ENCODE measurements at regions not wholly inside any gene's neighbourhood (a gene's known extent, or its start where the extent isn't known, plus 50 kb on each side); places are given as distances from the start of the nearest gene placed in this dataset.

GRCh38 chr13:33697926-33698325 is 120.0 kb upstream of the RFC3 start:
- H3K4me3 ChIP-seq (ENCODE audit: control insufficient read depth, low read depth, low read length) = no peak overlapping the region
- DNase-seq (ENCODE audit: low read depth) = no peak
- TF ChIP-seq CTCF (conservative IDR thresholded peaks at IDR 0.05; ENCODE audit: control insufficient read depth, insufficient read depth, low read depth, low read length) = no peak

DNA sequence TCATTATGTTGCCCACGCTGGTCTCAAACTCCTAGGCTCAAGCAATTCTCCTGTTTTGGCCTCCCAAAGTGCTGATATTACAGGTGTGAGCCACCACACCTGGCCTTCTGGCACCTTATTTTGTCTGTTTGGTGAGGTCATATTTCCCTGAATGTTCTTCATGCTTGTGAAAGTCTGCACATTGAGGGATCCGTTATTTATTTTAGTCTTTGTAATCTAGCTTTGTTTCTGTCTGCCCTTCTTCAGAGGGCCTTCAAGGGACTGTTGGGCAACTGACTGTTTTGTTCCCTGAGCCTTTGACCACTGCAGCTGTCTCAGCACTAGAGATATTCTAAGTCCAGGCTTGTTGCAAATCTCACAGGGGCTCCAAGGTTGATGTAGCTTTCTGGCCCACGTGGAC is 110.5 kb upstream of the RFC3 start:
- no peak overlapping the region for H3K4me3 ChIP-seq (ENCODE audit: control insufficient read depth, low read depth, low read length)
- TF ChIP-seq CTCF (conservative IDR thresholded peaks at IDR 0.05; ENCODE audit: control insufficient read depth, insufficient read depth, low read depth, low read length) = no peak
- no peak for DNase-seq (ENCODE audit: low read depth)

- TF ChIP-seq CTCF (conservative IDR thresholded peaks at IDR 0.05; ENCODE audit: control insufficient read depth, insufficient read depth, low read depth, low read length) = no peak
- no peak for DNase-seq (ENCODE audit: low read depth)
- H3K4me3 ChIP-seq (ENCODE audit: control insufficient read depth, low read depth, low read length) = no peak overlapping the region
Observed at GRCh38 chr13:33710924-33711323, 107.0 kb upstream of the RFC3 start.

DNA sequence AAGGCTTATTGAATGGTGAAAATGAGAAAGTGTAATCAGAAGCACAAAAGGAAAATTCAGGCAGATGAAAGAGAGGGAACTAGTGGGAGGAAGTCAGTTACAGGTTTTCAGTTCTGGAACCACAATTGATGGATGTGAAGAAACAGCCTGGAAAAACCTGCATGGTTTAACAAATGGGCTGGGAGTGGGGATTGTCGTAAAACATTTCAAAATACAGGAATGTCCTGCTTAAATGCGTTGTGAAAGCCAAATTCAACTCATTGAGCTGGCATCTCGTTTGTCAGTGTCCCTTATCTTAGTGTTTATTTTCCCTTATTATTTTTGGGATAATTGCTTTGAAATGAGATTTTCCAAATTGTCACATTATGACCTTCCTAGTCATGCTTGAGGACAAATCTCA is 106.5 kb upstream of the RFC3 start:
- DNase-seq (ENCODE audit: low read depth) = no peak
- TF ChIP-seq CTCF (conservative IDR thresholded peaks at IDR 0.05; ENCODE audit: control insufficient read depth, insufficient read depth, low read depth, low read length) = no peak
- H3K4me3 ChIP-seq (ENCODE audit: control insufficient read depth, low read depth, low read length) = no peak overlapping the region

- no peak for DNase-seq (ENCODE audit: low read depth)
- TF ChIP-seq CTCF (conservative IDR thresholded peaks at IDR 0.05; ENCODE audit: control insufficient read depth, insufficient read depth, low read depth, low read length) = no peak
- no peak overlapping the region for H3K4me3 ChIP-seq (ENCODE audit: control insufficient read depth, low read depth, low read length)
Observed at GRCh38 chr13:33717775-33718174, 100.2 kb upstream of the RFC3 start.

DNA sequence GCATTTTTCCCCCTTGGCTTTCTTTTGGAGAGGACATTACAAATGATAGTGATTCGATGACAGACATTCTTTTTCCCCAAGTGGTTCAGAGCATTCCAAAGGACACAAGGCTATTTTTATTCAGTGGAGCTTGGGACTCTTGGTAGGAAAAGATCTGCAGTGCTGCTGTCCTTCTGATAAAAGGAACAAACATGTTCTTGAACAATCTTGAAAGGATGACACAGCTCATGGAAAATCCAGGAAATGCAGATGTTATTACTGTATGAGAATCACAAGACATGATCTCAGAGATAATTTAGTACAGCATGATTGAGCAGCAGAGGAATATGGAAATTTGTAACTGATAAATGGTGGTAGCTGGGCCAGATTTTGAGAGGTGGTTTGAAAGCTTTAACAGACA is 96.2 kb upstream of the RFC3 start:
- TF ChIP-seq CTCF (conservative IDR thresholded peaks at IDR 0.05; ENCODE audit: control insufficient read depth, insufficient read depth, low read depth, low read length) = no peak
- peak; percentile 62 for DNase-seq (ENCODE audit: low read depth)

DNA sequence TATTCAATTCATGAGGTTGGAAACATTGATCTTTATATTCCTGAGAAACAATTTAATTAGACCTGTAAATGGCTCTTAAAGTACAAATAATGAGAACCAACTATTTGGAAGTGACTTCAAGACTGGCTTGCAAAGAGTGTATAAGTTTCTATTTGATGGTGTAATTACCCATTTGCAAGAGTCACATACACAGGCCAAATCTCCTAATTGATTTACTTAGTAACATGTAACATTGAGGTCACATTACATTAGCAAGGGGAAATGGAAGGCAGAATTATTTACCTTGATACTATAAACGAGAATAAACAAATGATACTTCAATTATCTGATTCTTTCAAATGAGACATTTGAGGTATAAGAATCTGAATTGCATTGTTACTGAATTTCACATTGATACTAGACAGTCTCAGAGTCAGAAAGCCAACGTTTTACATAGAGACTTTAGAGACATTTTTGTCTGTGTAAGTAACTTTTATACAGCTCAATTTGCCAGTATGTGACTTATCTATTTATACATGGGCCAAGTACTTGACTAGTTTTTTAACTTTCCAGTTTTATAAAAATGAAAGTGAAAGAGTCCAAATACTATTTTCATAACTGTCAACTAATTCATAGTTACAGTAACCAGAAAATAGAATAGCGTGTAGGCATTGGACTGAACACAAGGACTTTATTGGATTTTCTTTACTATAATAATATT is 95.6 kb upstream of the RFC3 start:
- no peak for TF ChIP-seq CTCF (conservative IDR thresholded peaks at IDR 0.05; ENCODE audit: control insufficient read depth, insufficient read depth, low read depth, low read length)
- no peak overlapping the region for H3K4me3 ChIP-seq (ENCODE audit: control insufficient read depth, low read depth, low read length)
- peak; percentile 7 for DNase-seq (ENCODE audit: low read depth)

More for the DNA sequence above, 96.2 kb upstream of the RFC3 start:
- no peak overlapping the region for H3K4me3 ChIP-seq (ENCODE audit: control insufficient read depth, low read depth, low read length)
